GM20000 (cell line): ENCODE measurements at regions not wholly inside any gene's neighbourhood (a gene's known extent, or its start where the extent isn't known, plus 50 kb on each side); places are given as distances from the start of the nearest gene placed in this dataset.

ENCODE experiments used
- DNase-seq: peaks from one replicate; pipeline ENCODE4 v3.0.0; 2012; ENCODE audit warnings: low spot score
- TF ChIP-seq, protein P1 (sequence below): IDR thresholded peaks from 2 replicates; pipeline ENCODE4 v1.5.1; 2012; ENCODE audit warnings: mild to moderate bottlenecking, control low read depth; ENCODE audit errors: extremely low read depth, missing control alignments

- TF ChIP-seq, protein P1, sequence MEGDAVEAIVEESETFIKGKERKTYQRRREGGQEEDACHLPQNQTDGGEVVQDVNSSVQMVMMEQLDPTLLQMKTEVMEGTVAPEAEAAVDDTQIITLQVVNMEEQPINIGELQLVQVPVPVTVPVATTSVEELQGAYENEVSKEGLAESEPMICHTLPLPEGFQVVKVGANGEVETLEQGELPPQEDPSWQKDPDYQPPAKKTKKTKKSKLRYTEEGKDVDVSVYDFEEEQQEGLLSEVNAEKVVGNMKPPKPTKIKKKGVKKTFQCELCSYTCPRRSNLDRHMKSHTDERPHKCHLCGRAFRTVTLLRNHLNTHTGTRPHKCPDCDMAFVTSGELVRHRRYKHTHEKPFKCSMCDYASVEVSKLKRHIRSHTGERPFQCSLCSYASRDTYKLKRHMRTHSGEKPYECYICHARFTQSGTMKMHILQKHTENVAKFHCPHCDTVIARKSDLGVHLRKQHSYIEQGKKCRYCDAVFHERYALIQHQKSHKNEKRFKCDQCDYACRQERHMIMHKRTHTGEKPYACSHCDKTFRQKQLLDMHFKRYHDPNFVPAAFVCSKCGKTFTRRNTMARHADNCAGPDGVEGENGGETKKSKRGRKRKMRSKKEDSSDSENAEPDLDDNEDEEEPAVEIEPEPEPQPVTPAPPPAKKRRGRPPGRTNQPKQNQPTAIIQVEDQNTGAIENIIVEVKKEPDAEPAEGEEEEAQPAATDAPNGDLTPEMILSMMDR, result no peak
- DNase-seq, result no peak
These were observed 116.3 kb upstream of the FKBP1C start for GRCh38 chr6:63094947-63095346.

DNA sequence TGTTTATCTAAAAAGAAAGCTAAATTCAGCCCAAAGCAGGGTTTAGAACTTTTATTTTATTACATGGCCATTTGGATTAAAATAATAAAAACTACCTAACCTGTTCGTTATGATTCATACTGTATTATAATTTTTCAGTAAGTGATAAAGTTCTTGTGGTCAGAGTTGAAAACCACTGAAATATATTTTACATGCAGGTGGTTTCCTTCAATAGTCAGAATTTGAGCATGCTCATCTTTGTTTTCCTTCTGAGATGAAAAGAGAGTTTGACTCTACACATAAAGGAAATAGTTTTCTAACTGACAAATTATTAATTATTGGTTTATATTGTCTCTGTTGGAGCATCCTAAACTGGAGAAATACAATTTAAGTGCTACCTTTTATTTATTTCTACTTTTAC, 114.0 kb upstream of the FKBP1C start:
- TF ChIP-seq, protein P1, result no peak
- no peak for DNase-seq

DNA sequence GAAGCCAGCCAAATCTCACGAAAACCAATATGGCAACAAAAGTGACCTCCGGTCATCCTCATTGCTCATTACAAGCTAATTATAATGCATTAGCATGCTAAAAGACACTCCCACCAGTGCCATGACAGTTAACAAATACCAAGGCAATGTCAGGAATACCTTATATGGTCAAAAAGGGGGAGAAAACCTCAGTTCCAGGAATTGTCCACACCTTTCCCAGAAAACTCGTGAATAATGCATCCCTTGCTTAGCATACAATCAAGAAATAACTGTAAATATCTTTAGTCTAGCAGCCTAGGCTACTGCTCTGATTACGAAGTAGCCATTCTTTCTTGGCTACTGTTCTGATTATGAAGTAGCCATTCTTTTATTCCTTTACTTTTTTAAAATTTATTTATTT, 112.5 kb upstream of the FKBP1C start:
- no peak for DNase-seq
- TF ChIP-seq, protein P1, result no peak

- no peak for DNase-seq
- TF ChIP-seq, protein P1, result no peak
These were observed 111.4 kb upstream of the FKBP1C start for GRCh38 chr6:63099772-63100459.

- no peak for DNase-seq
- TF ChIP-seq, protein P1, result no peak
These were observed 96.6 kb upstream of the FKBP1C start for GRCh38 chr6:63114610-63115211.

- TF ChIP-seq, protein P1, result peak; percentile 3
- DNase-seq, result no peak
These were observed 90.1 kb upstream of the FKBP1C start for GRCh38 chr6:63121166-63121565.

DNA sequence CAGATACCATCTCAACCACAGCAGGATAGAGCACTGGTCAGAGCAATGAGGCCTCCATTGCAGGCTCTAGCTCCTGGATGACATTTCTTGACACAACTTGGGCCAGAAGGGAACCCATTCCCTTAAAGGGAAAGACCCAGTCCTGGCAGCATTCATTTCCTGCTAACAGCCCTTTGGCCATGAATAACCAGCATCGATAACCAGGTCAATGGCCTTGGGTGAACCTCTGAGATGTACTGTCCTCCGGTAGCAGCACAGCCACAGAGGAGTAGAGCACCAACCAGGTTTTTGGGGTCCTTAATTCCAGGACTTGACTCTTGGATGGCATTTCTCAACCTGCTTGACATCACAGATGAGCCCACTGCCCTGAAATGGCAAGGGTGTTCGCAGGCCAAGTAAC, 71.2 kb upstream of the FKBP1C start:
- TF ChIP-seq, protein P1, result no peak

More for the DNA sequence above, 71.2 kb upstream of the FKBP1C start:
- no peak for DNase-seq
